ENCODE measurements at regions not wholly inside any gene's neighbourhood (a gene's known extent, or its start where the extent isn't known, plus 50 kb on each side); places are given as distances from the start of the nearest gene placed in this dataset.

GRCh38 chr3:177471733-177472480, 274.6 kb upstream of the TBL1XR1 start:
- no peak for TF ChIP-seq CTCF (IDR thresholded peaks at IDR 0.05; ENCODE audit: low read depth, low read length, poor library complexity, severe bottlenecking)
- TF ChIP-seq EZH2phosphoT487 (IDR thresholded peaks at IDR 0.05; ENCODE audit: borderline replicate concordance, low read length) = no peak
